ENCODE measurements at regions not wholly inside any gene's neighbourhood (a gene's known extent, or its start where the extent isn't known, plus 50 kb on each side); places are given as distances from the start of the nearest gene placed in this dataset.

- Histone ChIP-seq H3K36me3 (no peaks in the 10 kb centered on the region), H3K27ac (no peak overlapping the region), H3K4me1 (no peaks in the 10 kb centered on the region), H3K9me3 (no peaks in the 10 kb centered on the region), H3K27me3 (no peaks in the 10 kb centered on the region), H3K4me3 (no peak overlapping the region)
- 84 to 91% methylated on average over 5 of the region's 5 CpGs for WGBS, 2 donors
- DNase-seq: no peak
- TF ChIP-seq POLR2AphosphoS5 (IDR thresholded peaks at IDR 0.05): no peak
- TF ChIP-seq POLR2A (IDR thresholded peaks at IDR 0.05): no peak
- TF ChIP-seq CTCF (IDR thresholded peaks at IDR 0.05): no peak
- TF ChIP-seq EP300 (IDR thresholded peaks at IDR 0.05): no peak
- ATAC-seq (ENCODE audit: low FRiP score in 2 of 2): no peak
These were observed 116.6 kb downstream of the CBLN4 start for GRCh38 chr20:55888685-55889084.

GRCh38 chr20:55882910-55883309 is 122.4 kb downstream of the CBLN4 start:
- no peak overlapping the region for H3K4me3 ChIP-seq
- TF ChIP-seq POLR2AphosphoS5 (IDR thresholded peaks at IDR 0.05): no peak
- no peak for TF ChIP-seq POLR2A (IDR thresholded peaks at IDR 0.05)
- TF ChIP-seq EP300 (IDR thresholded peaks at IDR 0.05): no peak
- no peak for TF ChIP-seq CTCF (IDR thresholded peaks at IDR 0.05)
- no peaks in the 10 kb centered on the region for H3K4me1 ChIP-seq
- ATAC-seq (ENCODE audit: low FRiP score in 2 of 2): no peak
- no peaks in the 10 kb centered on the region for H3K9me3 ChIP-seq
- DNase-seq: no peak
- H3K36me3 ChIP-seq: no peaks in the 10 kb centered on the region
- WGBS, 2 donors: 33 to 63% methylated on average over 1 to 3 of the region's 3 CpGs
- no peak overlapping the region for H3K27ac ChIP-seq
- no peaks in the 10 kb centered on the region for H3K27me3 ChIP-seq

GRCh38 chr20:55882286-55882685 is 123.0 kb downstream of the CBLN4 start:
- WGBS, 2 donors: 68 to 74% methylated on average over 1 of the region's 1 CpG
- H3K4me3 ChIP-seq: no peak overlapping the region
- H3K36me3 ChIP-seq: no peaks in the 10 kb centered on the region
- H3K27me3 ChIP-seq: no peaks in the 10 kb centered on the region
- no peak for DNase-seq
- no peak overlapping the region for H3K27ac ChIP-seq
- no peaks in the 10 kb centered on the region for H3K9me3 ChIP-seq
- TF ChIP-seq POLR2AphosphoS5 (IDR thresholded peaks at IDR 0.05): no peak
- TF ChIP-seq EP300 (IDR thresholded peaks at IDR 0.05): no peak
- no peak for TF ChIP-seq CTCF (IDR thresholded peaks at IDR 0.05)
- no peak for TF ChIP-seq POLR2A (IDR thresholded peaks at IDR 0.05)
- no peak for ATAC-seq (ENCODE audit: low FRiP score in 2 of 2)
- no peaks in the 10 kb centered on the region for H3K4me1 ChIP-seq

DNA sequence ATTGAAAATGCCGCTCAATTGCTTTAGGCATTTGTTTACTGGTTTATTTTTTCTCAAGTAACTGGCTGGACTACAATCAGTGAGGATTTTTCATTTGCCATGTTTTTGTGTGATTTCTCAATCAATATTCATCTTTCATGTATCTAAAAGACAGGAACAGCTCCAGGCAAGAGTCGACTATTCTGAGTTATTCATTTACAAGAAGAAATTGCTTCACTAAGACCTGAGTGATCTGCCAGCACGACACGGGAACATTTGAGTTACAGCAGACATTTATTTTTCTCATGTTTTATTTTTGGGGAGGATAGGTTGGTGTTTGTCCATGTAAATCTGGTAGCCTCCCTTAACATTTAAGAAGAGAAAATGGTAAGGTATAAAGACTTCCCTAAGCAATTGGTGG is 124.1 kb downstream of the CBLN4 start:
- Histone ChIP-seq H3K36me3 (no peaks in the 10 kb centered on the region), H3K4me3 (no peak overlapping the region), H3K9me3 (no peaks in the 10 kb centered on the region), H3K4me1 (no peaks in the 10 kb centered on the region), H3K27me3 (no peaks in the 10 kb centered on the region), H3K27ac (no peak overlapping the region)
- ATAC-seq (ENCODE audit: low FRiP score in 2 of 2): no peak
- TF ChIP-seq POLR2A (IDR thresholded peaks at IDR 0.05) (no peak), EP300 (IDR thresholded peaks at IDR 0.05) (no peak), CTCF (IDR thresholded peaks at IDR 0.05) (no peak), POLR2AphosphoS5 (IDR thresholded peaks at IDR 0.05) (no peak)
- no peak for DNase-seq
- WGBS, 2 donors: 54 to 68% methylated on average over 4 of the region's 4 CpGs

DNA sequence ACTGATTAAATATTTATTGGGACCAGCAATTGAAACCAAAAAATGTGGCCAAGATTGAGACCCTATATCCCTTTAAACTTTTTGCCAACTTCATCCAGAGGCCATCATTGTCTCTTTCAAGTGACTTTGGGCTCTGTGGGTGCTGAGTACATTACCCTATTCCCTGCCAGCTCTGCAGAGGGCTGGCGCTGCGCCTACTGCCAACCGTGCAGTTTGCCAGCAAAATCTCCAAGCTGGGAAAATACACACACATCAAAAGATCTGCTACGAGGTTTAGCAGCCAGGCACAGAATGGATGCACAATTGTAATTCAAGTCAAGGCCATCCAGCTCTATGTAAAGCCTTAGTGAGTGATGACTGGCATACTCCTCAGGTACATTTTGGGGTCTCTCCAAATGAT is 125.0 kb downstream of the CBLN4 start:
- 56 to 58% methylated on average over 4 of the region's 4 CpGs for WGBS, 2 donors
- TF ChIP-seq CTCF (IDR thresholded peaks at IDR 0.05): no peak
- DNase-seq (no peak), ATAC-seq (ENCODE audit: low FRiP score in 2 of 2) (no peak)
- Histone ChIP-seq H3K4me1 (no peaks in the 10 kb centered on the region), H3K27ac (no peak overlapping the region), H3K36me3 (no peaks in the 10 kb centered on the region), H3K9me3 (no peaks in the 10 kb centered on the region), H3K27me3 (no peaks in the 10 kb centered on the region), H3K4me3 (no peak overlapping the region)
